ENCODE measurements at regions not wholly inside any gene's neighbourhood (a gene's known extent, or its start where the extent isn't known, plus 50 kb on each side); places are given as distances from the start of the nearest gene placed in this dataset.

DNA sequence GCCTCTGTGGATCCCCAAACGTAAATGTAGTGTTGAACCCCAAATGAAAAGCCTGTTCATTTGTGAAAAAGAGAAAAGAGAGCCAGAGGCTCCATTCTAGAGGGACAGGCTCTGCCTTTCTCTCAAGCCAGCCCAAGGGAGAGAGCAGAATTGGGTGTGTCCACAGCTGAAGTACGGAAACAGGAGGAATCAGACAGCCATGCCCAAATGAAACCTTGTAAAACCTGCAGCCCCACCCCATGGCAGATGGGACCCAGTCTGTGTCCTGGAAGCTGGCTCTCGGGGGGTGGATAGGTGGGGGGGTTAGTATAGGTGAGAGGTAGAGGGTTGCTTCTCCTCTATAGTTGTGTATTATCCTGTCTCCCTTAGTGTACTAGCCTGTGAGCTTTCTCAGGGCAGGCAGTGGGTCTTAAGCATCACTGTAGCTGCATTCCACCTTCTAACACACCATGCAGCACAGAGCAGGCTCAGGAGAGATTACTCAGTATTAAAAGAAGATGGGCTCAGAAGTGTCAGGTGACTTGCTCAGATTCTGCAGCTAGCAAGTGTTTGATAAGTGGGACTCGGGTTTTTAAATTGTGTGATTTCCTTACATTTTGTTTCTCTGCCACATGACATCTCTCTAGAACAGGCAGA, 67.4 kb upstream of the SIPA1L2 start:
- DNase-seq = no peak
- no peaks in the 10 kb centered on the region for H3K27me3 ChIP-seq (ENCODE audit: insufficient read depth, low read depth, severe bottlenecking)
- TF ChIP-seq, protein P1, sequence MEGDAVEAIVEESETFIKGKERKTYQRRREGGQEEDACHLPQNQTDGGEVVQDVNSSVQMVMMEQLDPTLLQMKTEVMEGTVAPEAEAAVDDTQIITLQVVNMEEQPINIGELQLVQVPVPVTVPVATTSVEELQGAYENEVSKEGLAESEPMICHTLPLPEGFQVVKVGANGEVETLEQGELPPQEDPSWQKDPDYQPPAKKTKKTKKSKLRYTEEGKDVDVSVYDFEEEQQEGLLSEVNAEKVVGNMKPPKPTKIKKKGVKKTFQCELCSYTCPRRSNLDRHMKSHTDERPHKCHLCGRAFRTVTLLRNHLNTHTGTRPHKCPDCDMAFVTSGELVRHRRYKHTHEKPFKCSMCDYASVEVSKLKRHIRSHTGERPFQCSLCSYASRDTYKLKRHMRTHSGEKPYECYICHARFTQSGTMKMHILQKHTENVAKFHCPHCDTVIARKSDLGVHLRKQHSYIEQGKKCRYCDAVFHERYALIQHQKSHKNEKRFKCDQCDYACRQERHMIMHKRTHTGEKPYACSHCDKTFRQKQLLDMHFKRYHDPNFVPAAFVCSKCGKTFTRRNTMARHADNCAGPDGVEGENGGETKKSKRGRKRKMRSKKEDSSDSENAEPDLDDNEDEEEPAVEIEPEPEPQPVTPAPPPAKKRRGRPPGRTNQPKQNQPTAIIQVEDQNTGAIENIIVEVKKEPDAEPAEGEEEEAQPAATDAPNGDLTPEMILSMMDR (IDR thresholded peaks at IDR 0.05; ENCODE audit: low read depth, low read length) = no peak
- no peak overlapping the region for H3K27ac ChIP-seq
- peaks cover 2% of the 10 kb centered on the region for H3K9me3 ChIP-seq (ENCODE audit: severe bottlenecking)
- H3K4me3 ChIP-seq (ENCODE audit: low read depth, low read length) = no peak overlapping the region
- H3K36me3 ChIP-seq = no peaks in the 10 kb centered on the region

DNA sequence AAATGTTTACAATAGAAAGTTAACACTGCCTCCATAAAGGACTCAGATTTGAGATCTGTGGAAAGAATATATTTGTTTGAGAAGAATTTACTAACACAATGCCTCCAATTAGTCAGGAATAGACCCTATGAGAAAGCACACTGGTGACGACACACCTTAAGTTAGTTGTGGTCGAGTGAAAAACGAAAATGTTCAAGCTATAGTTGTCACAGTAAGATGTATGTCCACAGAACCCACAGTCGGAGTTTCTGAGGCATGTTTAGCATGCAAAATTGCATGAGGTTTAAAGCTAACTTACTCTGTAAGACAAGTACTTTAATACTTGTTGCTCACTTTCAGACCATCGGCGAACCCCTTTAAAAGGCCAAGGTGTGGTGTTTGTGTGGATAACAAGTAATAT, 69.9 kb upstream of the SIPA1L2 start:
- TF ChIP-seq, protein P1 (IDR thresholded peaks at IDR 0.05; ENCODE audit: low read depth, low read length) = no peak
- H3K27ac ChIP-seq = no peak overlapping the region
- no peaks in the 10 kb centered on the region for H3K27me3 ChIP-seq (ENCODE audit: insufficient read depth, low read depth, severe bottlenecking)
- DNase-seq = no peak
- H3K4me3 ChIP-seq (ENCODE audit: low read depth, low read length) = no peak overlapping the region
- peaks cover 3% of the 10 kb centered on the region for H3K9me3 ChIP-seq (ENCODE audit: severe bottlenecking)
- H3K36me3 ChIP-seq = no peaks in the 10 kb centered on the region

DNA sequence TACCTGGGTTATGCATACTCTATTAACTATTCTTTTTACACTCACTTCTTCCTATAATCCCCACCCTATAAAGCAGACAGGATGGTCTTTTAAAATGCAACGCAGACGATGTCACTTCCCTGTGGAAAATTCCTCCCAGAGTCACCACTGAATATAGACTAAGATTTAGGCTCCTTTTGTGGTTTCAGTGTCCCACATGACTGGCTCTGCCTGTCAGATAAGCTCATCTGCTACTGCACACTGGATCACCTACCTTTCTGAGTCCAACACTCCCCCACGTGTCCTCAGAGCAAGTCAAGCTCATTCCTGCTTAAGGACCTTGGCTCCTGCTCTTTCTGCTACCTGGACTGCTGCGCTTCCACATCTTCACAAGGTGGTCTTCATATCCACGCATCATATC, 73.0 kb upstream of the SIPA1L2 start:
- H3K4me3 ChIP-seq (ENCODE audit: low read depth, low read length) = no peak overlapping the region
- H3K27me3 ChIP-seq (ENCODE audit: insufficient read depth, low read depth, severe bottlenecking) = no peaks in the 10 kb centered on the region
- H3K36me3 ChIP-seq = no peaks in the 10 kb centered on the region
- DNase-seq = no peak
- TF ChIP-seq, protein P1 (IDR thresholded peaks at IDR 0.05; ENCODE audit: low read depth, low read length) = no peak
- no peak overlapping the region for H3K27ac ChIP-seq
- peaks cover 3% of the 10 kb centered on the region for H3K9me3 ChIP-seq (ENCODE audit: severe bottlenecking)

DNA sequence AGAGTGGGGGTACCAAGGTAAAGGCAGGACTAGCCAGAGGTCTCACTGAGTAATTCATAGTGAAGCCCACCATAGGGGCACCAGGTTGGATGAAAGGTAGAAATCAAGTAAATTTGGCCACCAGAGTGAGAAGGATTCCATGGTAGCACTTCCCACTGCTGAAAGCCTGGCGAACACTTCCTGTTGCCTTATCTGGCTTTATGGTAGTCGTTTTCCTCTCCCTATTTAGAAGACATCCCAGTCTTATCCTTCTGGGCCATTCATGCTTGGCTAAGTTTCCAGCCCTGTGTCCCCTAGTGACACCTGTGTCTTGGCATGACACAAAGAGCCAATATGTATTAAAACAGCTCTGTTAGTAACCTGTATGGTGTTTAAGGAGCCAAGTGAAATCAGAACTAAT, 74.3 kb upstream of the SIPA1L2 start:
- Histone ChIP-seq H3K4me3 (ENCODE audit: low read depth, low read length) (no peak overlapping the region), H3K36me3 (no peaks in the 10 kb centered on the region), H3K27ac (no peak overlapping the region), H3K27me3 (ENCODE audit: insufficient read depth, low read depth, severe bottlenecking) (no peaks in the 10 kb centered on the region), H3K9me3 (ENCODE audit: severe bottlenecking) (peaks cover 3% of the 10 kb centered on the region)
- DNase-seq = no peak
- TF ChIP-seq, protein P1 (IDR thresholded peaks at IDR 0.05; ENCODE audit: low read depth, low read length) = no peak

DNA sequence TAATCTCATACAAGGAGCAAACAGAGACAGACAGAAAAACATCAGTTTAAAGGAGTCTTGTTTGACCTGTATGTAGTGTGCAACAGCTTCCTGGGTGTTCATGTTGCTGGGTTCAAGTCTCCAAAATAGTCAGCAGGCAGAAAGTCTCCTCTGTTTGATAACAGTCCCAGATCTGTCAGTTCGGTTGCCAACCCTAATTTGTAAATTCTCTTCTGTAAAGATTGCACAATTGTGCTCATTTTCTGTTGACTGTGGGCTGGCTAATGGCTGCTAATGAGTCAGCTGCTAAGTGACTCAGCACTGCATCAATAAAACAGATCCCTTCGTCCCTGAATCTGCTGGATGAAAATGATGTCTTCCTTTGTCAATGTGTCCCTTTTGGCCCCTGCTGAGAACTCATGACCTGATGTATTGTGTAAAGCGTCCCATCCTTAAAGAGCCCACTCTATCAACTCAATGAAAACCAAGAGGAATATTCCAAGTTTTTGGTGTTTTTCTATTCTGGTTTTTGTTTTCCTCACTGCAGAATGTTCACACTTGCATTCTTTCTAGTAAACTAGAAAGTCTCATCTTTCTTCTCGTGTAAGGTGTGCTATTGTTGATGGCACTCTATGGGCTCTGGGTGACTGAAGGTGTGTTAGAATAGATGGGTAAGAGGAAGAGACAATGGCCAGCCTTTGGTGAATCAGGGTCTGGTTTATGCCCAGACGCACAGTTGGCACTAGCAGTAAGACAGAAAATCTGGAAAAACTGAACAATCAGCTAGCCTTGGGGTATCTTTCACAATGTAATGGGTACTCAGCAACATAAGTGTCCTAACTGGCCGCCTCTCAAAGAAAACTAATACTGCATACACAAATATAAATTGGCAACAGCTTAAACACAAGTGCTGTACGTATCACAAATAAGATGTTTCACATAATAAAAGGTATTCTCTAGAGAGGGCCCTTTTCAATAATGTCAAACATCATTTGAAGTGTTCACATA, 75.1 kb upstream of the SIPA1L2 start:
- Histone ChIP-seq H3K36me3 (no peaks in the 10 kb centered on the region), H3K9me3 (ENCODE audit: severe bottlenecking) (peaks cover 3% of the 10 kb centered on the region), H3K27me3 (ENCODE audit: insufficient read depth, low read depth, severe bottlenecking) (no peaks in the 10 kb centered on the region), H3K27ac (no peak overlapping the region), H3K4me3 (ENCODE audit: low read depth, low read length) (no peak overlapping the region)
- TF ChIP-seq, protein P1 (IDR thresholded peaks at IDR 0.05; ENCODE audit: low read depth, low read length) = no peak
- DNase-seq = no peak
